Keratinocyte (primary cell): ENCODE measurements at regions not wholly inside any gene's neighbourhood (a gene's known extent, or its start where the extent isn't known, plus 50 kb on each side); places are given as distances from the start of the nearest gene placed in this dataset.

Experiments
- DNase-seq: peaks from one replicate; pipeline ENCODE4 v3.0.0-alpha.2; 2011; ENCODE audit warnings: low read depth, missing footprints, low spot score
- FAIRE-seq: peaks from 2 replicates; lab custom pipeline; 2011; peaks lifted over from hg19 to GRCh38; lab: Jason Lieb, UNC
- H2AFZ ChIP-seq: 2 replicates; pipeline ENCODE4 v1.6.0; 2012; ENCODE audit warnings: low read length, control low read depth, inconsistent platforms; ENCODE audit not compliant: control insufficient read depth
- H3K27ac ChIP-seq: 2 replicates; pipeline ENCODE4 v1.5.1; 2011; ENCODE audit warnings: low read length; ENCODE audit not compliant: control insufficient read depth, insufficient read depth
- H3K27me3 ChIP-seq: 3 replicates; pipeline ENCODE4 v1.6.0; 2011; ENCODE audit warnings: low read length; ENCODE audit not compliant: control insufficient read depth, insufficient read depth; ENCODE audit errors: extremely low read depth
- H3K36me3 ChIP-seq, 2 experiments: 2 replicates in 1 of 2; 3 replicates in 1 of 2; pipeline ENCODE4 v1.5.1; 2011; ENCODE audit warnings: low read length in 2 of 2, mild to moderate bottlenecking in 1 of 2; ENCODE audit not compliant: control insufficient read depth in 2 of 2, insufficient read depth in 2 of 2; ENCODE audit errors: extremely low read depth in 1 of 2
- H3K4me1 ChIP-seq: 3 replicates; pipeline ENCODE4 v1.5.1; 2011; ENCODE audit warnings: low read length; ENCODE audit not compliant: control insufficient read depth, insufficient read depth; ENCODE audit errors: extremely low read depth
- H3K4me2 ChIP-seq: 3 replicates; pipeline ENCODE4 v1.6.0; 2011; ENCODE audit warnings: low read depth, low read length; ENCODE audit not compliant: control insufficient read depth, insufficient read depth; ENCODE audit errors: extremely low read depth
- H3K4me3 ChIP-seq, 3 experiments: fragments of 200-600 bp in 1 of 3; sonication (generic) in 1 of 3; 2 replicates in 2 of 3; 3 replicates in 1 of 3; pipeline ENCODE4 v1.5.1; 2011 to 2016; ENCODE audit warnings: low read length in 3 of 3, mild to moderate bottlenecking in 3 of 3, control low read depth in 2 of 3, inconsistent platforms in 1 of 3, low read depth in 1 of 3, mixed read lengths in 1 of 3, mixed run types in 1 of 3, moderate library complexity in 1 of 3; ENCODE audit not compliant: control insufficient read depth in 2 of 3, insufficient read depth in 2 of 3; ENCODE audit errors: extremely low read depth in 1 of 3
- H3K79me2 ChIP-seq: 2 replicates; pipeline ENCODE4 v1.6.0; 2012; ENCODE audit warnings: low read length; ENCODE audit not compliant: control insufficient read depth, insufficient read depth
- H3K9ac ChIP-seq: 3 replicates; pipeline ENCODE4 v1.6.0; 2011; ENCODE audit warnings: low read length; ENCODE audit not compliant: control insufficient read depth, insufficient read depth; ENCODE audit errors: extremely low read depth
- H3K9me1 ChIP-seq: 3 replicates; pipeline ENCODE4 v1.6.0; 2011; ENCODE audit warnings: low read length; ENCODE audit not compliant: control insufficient read depth, insufficient read depth; ENCODE audit errors: extremely low read depth
- H3K9me3 ChIP-seq: 2 replicates; pipeline ENCODE4 v1.5.1; 2012; ENCODE audit warnings: low read depth, low read length; ENCODE audit not compliant: control insufficient read depth
- H4K20me1 ChIP-seq: 3 replicates; pipeline ENCODE4 v1.6.0; 2011; ENCODE audit warnings: low read length; ENCODE audit not compliant: control insufficient read depth, insufficient read depth; ENCODE audit errors: extremely low read depth
- CTCF ChIP-seq, 3 experiments: IDR thresholded peaks in 1 of 3; conservative IDR thresholded peaks in 1 of 3; optimal IDR thresholded peaks in 1 of 3; 2 replicates in 2 of 3; 3 replicates in 1 of 3; pipeline versions ENCODE3 to v1.5.1; 2011; ENCODE audit warnings: low read length in 3 of 3, mild to moderate bottlenecking in 3 of 3, moderate library complexity in 2 of 3, control low read depth in 1 of 3, inconsistent platforms in 1 of 3; ENCODE audit not compliant: insufficient read depth in 2 of 3; ENCODE audit errors: extremely low read depth in 1 of 3
- EZH2 ChIP-seq: IDR thresholded peaks from one replicate; pipeline ENCODE4 v1.6.1; 2012; ENCODE audit warnings: inconsistent platforms, mild to moderate bottlenecking, low read length, moderate library complexity
- dilution Hi-C: fragments of 300-500 bp; cut with MboI; formaldehyde crosslinking; loops from one replicate; pipeline ENCODE4 v1.7.0; 2020; ENCODE audit warnings: low sequenced_read_pairs; ENCODE audit not compliant: extremely low pct_ligation_motif_present

GRCh38 chr14:29360656-29361055 lies 567.0 kb downstream of the PRKD1 start:
- dilution Hi-C loops, result no loop called here
- no peak overlapping the region for H3K9ac ChIP-seq
- no peaks in the 10 kb centered on the region for H3K4me1 ChIP-seq
- H2AFZ ChIP-seq, result no peak overlapping the region
- no peaks in the 10 kb centered on the region for H3K9me1 ChIP-seq
- H3K9me3 ChIP-seq, result no peaks in the 10 kb centered on the region
- TF ChIP-seq EZH2 (no peak), CTCF (optimal IDR thresholded peaks at IDR 0.05 in 1 of 3, IDR thresholded peaks at IDR 0.05 in 1 of 3, conservative IDR thresholded peaks at IDR 0.05 in 1 of 3; ENCODE audit: extremely low read depth in 1 of 3, insufficient read depth in 2 of 3, low read length in 3 of 3) (no peak)
- no peaks in the 10 kb centered on the region for H3K36me3 ChIP-seq
- H3K4me3 ChIP-seq, result no peak overlapping the region
- FAIRE-seq (no peak), DNase-seq (no peak)
- H3K27me3 ChIP-seq, result no peaks in the 10 kb centered on the region
- H4K20me1 ChIP-seq, result no peaks in the 10 kb centered on the region
- H3K4me2 ChIP-seq, result no peak overlapping the region
- H3K79me2 ChIP-seq, result no peaks in the 10 kb centered on the region
- no peak overlapping the region for H3K27ac ChIP-seq

GRCh38 chr14:29370024-29370423 lies 557.6 kb downstream of the PRKD1 start:
- FAIRE-seq (no peak), DNase-seq (no peak)
- no peaks in the 10 kb centered on the region for H3K9me3 ChIP-seq
- no peak for TF ChIP-seq CTCF (optimal IDR thresholded peaks at IDR 0.05 in 1 of 3, IDR thresholded peaks at IDR 0.05 in 1 of 3, conservative IDR thresholded peaks at IDR 0.05 in 1 of 3; ENCODE audit: extremely low read depth in 1 of 3, insufficient read depth in 2 of 3, low read length in 3 of 3)
- TF ChIP-seq EZH2, result no peak
- no peaks in the 10 kb centered on the region for H3K9me1 ChIP-seq
- H3K4me2 ChIP-seq, result no peak overlapping the region
- H3K4me3 ChIP-seq, result no peak overlapping the region
- H4K20me1 ChIP-seq, result no peaks in the 10 kb centered on the region
- no peak overlapping the region for H3K27ac ChIP-seq
- H3K4me1 ChIP-seq, result no peaks in the 10 kb centered on the region
- no peaks in the 10 kb centered on the region for H3K79me2 ChIP-seq
- H3K27me3 ChIP-seq, result no peaks in the 10 kb centered on the region
- dilution Hi-C loops, result no loop called here
- no peak overlapping the region for H2AFZ ChIP-seq
- no peaks in the 10 kb centered on the region for H3K36me3 ChIP-seq
- no peak overlapping the region for H3K9ac ChIP-seq
